ENCODE measurements at regions not wholly inside any gene's neighbourhood (a gene's known extent, or its start where the extent isn't known, plus 50 kb on each side); places are given as distances from the start of the nearest gene placed in this dataset.
A peak's percentile ranks its signal among the peaks of the same experiment; 100 is the strongest.

- Histone ChIP-seq H3K36me3 (no peaks in the 10 kb centered on the region), H3K9me3 (no peaks in the 10 kb centered on the region), H3K27ac (no peak overlapping the region), H3K4me1 (peaks cover 0 to 13% (median 8%) of the 10 kb centered on the region in 4 donors), H3K27me3 (no peaks in the 10 kb centered on the region), H3K4me3 (no peak overlapping the region)
- TF ChIP-seq EP300 (IDR thresholded peaks at IDR 0.05; ENCODE audit: low read depth): no peak
- TF ChIP-seq, protein P1, sequence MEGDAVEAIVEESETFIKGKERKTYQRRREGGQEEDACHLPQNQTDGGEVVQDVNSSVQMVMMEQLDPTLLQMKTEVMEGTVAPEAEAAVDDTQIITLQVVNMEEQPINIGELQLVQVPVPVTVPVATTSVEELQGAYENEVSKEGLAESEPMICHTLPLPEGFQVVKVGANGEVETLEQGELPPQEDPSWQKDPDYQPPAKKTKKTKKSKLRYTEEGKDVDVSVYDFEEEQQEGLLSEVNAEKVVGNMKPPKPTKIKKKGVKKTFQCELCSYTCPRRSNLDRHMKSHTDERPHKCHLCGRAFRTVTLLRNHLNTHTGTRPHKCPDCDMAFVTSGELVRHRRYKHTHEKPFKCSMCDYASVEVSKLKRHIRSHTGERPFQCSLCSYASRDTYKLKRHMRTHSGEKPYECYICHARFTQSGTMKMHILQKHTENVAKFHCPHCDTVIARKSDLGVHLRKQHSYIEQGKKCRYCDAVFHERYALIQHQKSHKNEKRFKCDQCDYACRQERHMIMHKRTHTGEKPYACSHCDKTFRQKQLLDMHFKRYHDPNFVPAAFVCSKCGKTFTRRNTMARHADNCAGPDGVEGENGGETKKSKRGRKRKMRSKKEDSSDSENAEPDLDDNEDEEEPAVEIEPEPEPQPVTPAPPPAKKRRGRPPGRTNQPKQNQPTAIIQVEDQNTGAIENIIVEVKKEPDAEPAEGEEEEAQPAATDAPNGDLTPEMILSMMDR (IDR thresholded peaks at IDR 0.05): no peak
- no peak for TF ChIP-seq POLR2AphosphoS5 (IDR thresholded peaks at IDR 0.05)
- TF ChIP-seq POLR2A (IDR thresholded peaks at IDR 0.05): no peak
- intact Hi-C loops (cut with DNase I; ENCODE audit: low total_unique reads) (no loop called here), in situ Hi-C loops (cut with MboI; ENCODE audit: low pct_ligation_motif_present in 1 of 4, low pct_unique_long_range_greater_than_20kb in 1 of 4, low sequenced_read_pairs in 3 of 4) (no loop called here)
- 93 to 100% methylated on average over 2 of the region's 2 CpGs for WGBS, 2 donors (ENCODE audit: low coverage in 1 of 2)
- DNase-seq: no peak
Measured at GRCh38 chr10:4256971-4257370, 472.0 kb upstream of the KLF6 start.

DNA sequence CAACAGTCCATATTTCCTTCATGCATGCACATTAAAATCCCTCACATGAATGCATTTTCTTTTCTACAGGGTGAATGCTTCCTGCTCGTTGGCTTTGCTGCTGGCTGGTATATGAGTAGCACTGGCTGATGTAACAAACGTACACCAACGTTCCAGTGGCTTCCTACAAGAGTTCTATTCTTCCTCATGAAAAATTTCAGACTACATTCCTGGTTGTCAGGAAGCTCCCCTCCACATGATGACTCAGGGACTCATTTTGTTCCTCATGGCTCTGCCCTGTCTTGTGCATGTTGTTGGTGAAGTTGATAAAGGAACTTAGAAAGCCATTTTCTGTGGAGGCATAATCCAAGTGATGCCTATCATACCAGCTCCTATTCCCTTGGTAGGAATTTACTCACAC lies 470.7 kb upstream of the KLF6 start:
- no peak overlapping the region for H3K4me3 ChIP-seq
- H3K36me3 ChIP-seq: no peaks in the 10 kb centered on the region
- H3K27me3 ChIP-seq: no peaks in the 10 kb centered on the region
- intact Hi-C loops (cut with DNase I; ENCODE audit: low total_unique reads): no loop called here
- TF ChIP-seq EP300 (IDR thresholded peaks at IDR 0.05; ENCODE audit: low read depth) (no peak), POLR2AphosphoS5 (IDR thresholded peaks at IDR 0.05) (no peak), POLR2A (IDR thresholded peaks at IDR 0.05) (no peak)
- TF ChIP-seq, protein P1 (IDR thresholded peaks at IDR 0.05): no peak
- 80% methylated on average over 3 of the region's 3 CpGs; no CpG with 5 or more reads in 1 of the 2 donors for WGBS, 2 donors (ENCODE audit: low coverage in 1 of 2)
- peaks cover 0 to 12% (median 7%) of the 10 kb centered on the region in 4 donors for H3K4me1 ChIP-seq
- in situ Hi-C loops (cut with MboI; ENCODE audit: low pct_ligation_motif_present in 1 of 4, low pct_unique_long_range_greater_than_20kb in 1 of 4, low sequenced_read_pairs in 3 of 4): no loop called here
- no peak for DNase-seq
- H3K27ac ChIP-seq: no peak overlapping the region
- H3K9me3 ChIP-seq: no peaks in the 10 kb centered on the region

- in situ Hi-C loops (cut with MboI; ENCODE audit: low pct_ligation_motif_present in 1 of 4, low pct_unique_long_range_greater_than_20kb in 1 of 4, low sequenced_read_pairs in 3 of 4) (no loop called here), intact Hi-C loops (cut with DNase I; ENCODE audit: low total_unique reads) (no loop called here)
- H3K27me3 ChIP-seq: no peaks in the 10 kb centered on the region
- WGBS, 2 donors (ENCODE audit: low coverage in 1 of 2): 81 to 82% methylated on average over 7 to 11 of the region's 11 CpGs
- no peak for DNase-seq
- TF ChIP-seq, protein P1 (IDR thresholded peaks at IDR 0.05): no peak
- TF ChIP-seq EP300 (IDR thresholded peaks at IDR 0.05; ENCODE audit: low read depth) (no peak), POLR2A (IDR thresholded peaks at IDR 0.05) (no peak), POLR2AphosphoS5 (IDR thresholded peaks at IDR 0.05) (no peak)
- peak overlapping the region in 1 of 4 donors; percentile 2 for H3K27ac ChIP-seq
- H3K4me1 ChIP-seq: no peaks in the 10 kb centered on the region
- H3K36me3 ChIP-seq: no peaks in the 10 kb centered on the region
- H3K9me3 ChIP-seq: no peaks in the 10 kb centered on the region
- H3K4me3 ChIP-seq: no peak overlapping the region
Measured at GRCh38 chr10:4254101-4254994, 469.3 kb upstream of the KLF6 start.

- H3K4me1 ChIP-seq: no peaks in the 10 kb centered on the region
- no peaks in the 10 kb centered on the region for H3K36me3 ChIP-seq
- no peak for DNase-seq
- TF ChIP-seq, protein P1 (IDR thresholded peaks at IDR 0.05): no peak
- no peak for TF ChIP-seq POLR2A (IDR thresholded peaks at IDR 0.05)
- TF ChIP-seq EP300 (IDR thresholded peaks at IDR 0.05; ENCODE audit: low read depth): no peak
- TF ChIP-seq POLR2AphosphoS5 (IDR thresholded peaks at IDR 0.05): no peak
- intact Hi-C loops (cut with DNase I; ENCODE audit: low total_unique reads): no loop called here
- WGBS, 2 donors (ENCODE audit: low coverage in 1 of 2): 88 to 100% methylated on average over 2 of the region's 2 CpGs
- H3K9me3 ChIP-seq: no peaks in the 10 kb centered on the region
- H3K27ac ChIP-seq: no peak overlapping the region
- no peaks in the 10 kb centered on the region for H3K27me3 ChIP-seq
- in situ Hi-C loops (cut with MboI; ENCODE audit: low pct_ligation_motif_present in 1 of 4, low pct_unique_long_range_greater_than_20kb in 1 of 4, low sequenced_read_pairs in 3 of 4): no loop called here
- no peak overlapping the region for H3K4me3 ChIP-seq
Measured at GRCh38 chr10:4252701-4253100, 467.7 kb upstream of the KLF6 start.
